Activated CD8-positive, alpha-beta T cell treated with anti-CD3 and anti-CD28 coated beads for 36 hours (primary cell): ENCODE measurements at regions not wholly inside any gene's neighbourhood (a gene's known extent, or its start where the extent isn't known, plus 50 kb on each side); places are given as distances from the start of the nearest gene placed in this dataset.

Experiments
- ATAC-seq: fragments of 200-7000 bp; cut with Tn5 transposase; one replicate; pipeline ENCODE4 v1.10.0; 2021; ENCODE audit warnings: mild to moderate bottlenecking, moderate library complexity
- CTCF ChIA-PET: fragments of 350-600 bp; sonication (Branson Sonifier 250); formaldehyde crosslinking; loops from one replicate; lab custom pipeline; 2021; ENCODE audit warnings: antibody characterized with exemption; lab: Charles Lee
- POLR2A ChIA-PET: fragments of 350-600 bp; sonication (Branson Sonifier 250); formaldehyde crosslinking; loops from one replicate; lab custom pipeline; 2021; ENCODE audit warnings: antibody characterized with exemption; lab: Charles Lee
- DNase-seq: peaks from one replicate; pipeline ENCODE4 v3.0.0-alpha.2; 2020
- H3K27ac Mint-ChIP-seq: one replicate; pipeline ENCODE4 v1.8.0; 2021; ENCODE audit warnings: mild to moderate bottlenecking, mixed read lengths
- H3K27me3 Mint-ChIP-seq: one replicate; pipeline ENCODE4 v1.8.0; 2021; ENCODE audit warnings: mixed read lengths
- H3K36me3 Mint-ChIP-seq: one replicate; pipeline ENCODE4 v1.8.0; 2021; ENCODE audit warnings: low read depth, mixed read lengths
- H3K4me1 Mint-ChIP-seq: one replicate; pipeline ENCODE4 v1.8.0; 2021; ENCODE audit warnings: low read depth, mixed read lengths
- H3K4me3 Mint-ChIP-seq: one replicate; pipeline ENCODE4 v1.8.0; 2021; ENCODE audit warnings: mild to moderate bottlenecking, moderate library complexity, mixed read lengths
- H3K9me3 Mint-ChIP-seq: one replicate; pipeline ENCODE4 v1.8.0; 2021; ENCODE audit warnings: mixed read lengths
- CTCF ChIP-seq: fragments of 200-600 bp; IDR thresholded peaks from one replicate; pipeline ENCODE4 v1.8.0; 2022; ENCODE audit warnings: antibody characterized with exemption, mild to moderate bottlenecking
- intact Hi-C: fragments of 100-400 bp; cut with micrococcal nuclease; formaldehyde crosslinking; loops from one replicate; pipeline ENCODE4 v1.10.0; 2022

GRCh38 chr13:82664183-82664582, 1218.1 kb downstream of the SLITRK1 start:
- no peaks in the 10 kb centered on the region for H3K4me1 Mint-ChIP-seq
- no peak overlapping the region for H3K4me3 Mint-ChIP-seq
- no peak for ATAC-seq
- H3K27ac Mint-ChIP-seq, result no peak overlapping the region
- no peak for TF ChIP-seq CTCF
- H3K9me3 Mint-ChIP-seq, result peaks cover 3% of the 10 kb centered on the region
- H3K36me3 Mint-ChIP-seq, result no peaks in the 10 kb centered on the region
- CTCF ChIA-PET, result no interaction called here
- no peak for DNase-seq
- no peaks in the 10 kb centered on the region for H3K27me3 Mint-ChIP-seq
- POLR2A ChIA-PET, result no interaction called here
- intact Hi-C loops, result no loop called here

DNA sequence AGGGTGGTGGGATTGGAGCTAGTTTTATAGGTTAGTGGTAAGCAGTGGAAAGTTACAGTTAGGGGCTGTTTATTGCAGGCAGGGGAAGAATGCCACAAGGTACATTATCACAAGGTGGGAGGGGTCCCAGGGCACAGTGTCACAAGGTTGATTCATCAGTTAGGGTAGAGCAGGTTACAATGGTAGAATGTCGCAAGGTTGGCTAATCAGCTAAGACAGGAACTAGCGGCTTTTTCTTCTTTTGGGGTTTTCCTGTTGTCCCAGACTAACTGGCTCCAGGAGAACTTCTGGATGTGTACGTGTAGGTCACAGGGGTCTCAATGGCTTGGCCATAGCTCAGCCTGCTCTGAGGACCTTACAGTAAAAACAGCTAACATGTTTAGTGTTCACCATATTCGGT, 1221.1 kb downstream of the SLITRK1 start:
- no peaks in the 10 kb centered on the region for H3K36me3 Mint-ChIP-seq
- DNase-seq (no peak), ATAC-seq (no peak)
- intact Hi-C loops, result no loop called here
- H3K9me3 Mint-ChIP-seq, result peaks cover 4% of the 10 kb centered on the region
- TF ChIP-seq CTCF, result no peak
- H3K27ac Mint-ChIP-seq, result no peak overlapping the region
- no peak overlapping the region for H3K4me3 Mint-ChIP-seq
- CTCF ChIA-PET, result no interaction called here
- H3K27me3 Mint-ChIP-seq, result no peaks in the 10 kb centered on the region
- no peaks in the 10 kb centered on the region for H3K4me1 Mint-ChIP-seq
- POLR2A ChIA-PET, result no interaction called here

- POLR2A ChIA-PET, result no interaction called here
- H3K27ac Mint-ChIP-seq, result no peak overlapping the region
- H3K4me1 Mint-ChIP-seq, result no peaks in the 10 kb centered on the region
- H3K27me3 Mint-ChIP-seq, result no peaks in the 10 kb centered on the region
- peaks cover 4% of the 10 kb centered on the region for H3K9me3 Mint-ChIP-seq
- intact Hi-C loops, result no loop called here
- H3K4me3 Mint-ChIP-seq, result no peak overlapping the region
- DNase-seq (no peak), ATAC-seq (no peak)
- CTCF ChIA-PET, result no interaction called here
- TF ChIP-seq CTCF, result no peak
- H3K36me3 Mint-ChIP-seq, result no peaks in the 10 kb centered on the region
These were observed 1223.5 kb downstream of the SLITRK1 start for GRCh38 chr13:82658811-82659210.

DNA sequence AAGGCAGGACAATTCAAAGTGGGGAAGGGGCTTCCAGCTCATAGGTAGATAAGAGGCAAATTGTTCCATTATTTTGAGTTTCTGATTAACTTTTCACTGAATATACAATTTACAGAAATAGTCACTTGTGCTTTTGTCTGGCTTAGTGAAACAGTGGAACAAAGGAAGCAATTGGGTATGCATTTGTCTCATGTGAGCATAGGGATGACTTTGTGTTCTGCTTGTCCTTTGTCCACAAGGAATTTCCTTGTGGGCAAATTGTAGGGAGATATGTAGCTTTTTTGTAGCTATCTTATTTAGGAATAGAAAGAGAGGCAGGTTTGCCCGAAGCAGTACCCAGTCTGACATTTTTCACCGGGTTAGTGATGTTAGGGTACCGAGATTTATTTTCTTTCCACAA, 1224.8 kb downstream of the SLITRK1 start:
- ATAC-seq, result no peak

More for the DNA sequence above, 1224.8 kb downstream of the SLITRK1 start:
- no peak for DNase-seq
- Mint-ChIP-seq H3K27ac (no peak overlapping the region), H3K9me3 (peaks cover 4% of the 10 kb centered on the region), H3K27me3 (no peaks in the 10 kb centered on the region), H3K4me1 (no peaks in the 10 kb centered on the region), H3K36me3 (no peaks in the 10 kb centered on the region), H3K4me3 (no peak overlapping the region)
- intact Hi-C loops, result no loop called here
- no peak for TF ChIP-seq CTCF
- POLR2A ChIA-PET, result no interaction called here
- CTCF ChIA-PET, result no interaction called here
